ENCODE measurements at regions not wholly inside any gene's neighbourhood (a gene's known extent, or its start where the extent isn't known, plus 50 kb on each side); places are given as distances from the start of the nearest gene placed in this dataset.

- no TSS peak for BruUV-seq (replicated peaks)
- H3K4me2 ChIP-seq (ENCODE audit: low read length), result no peak overlapping the region
- TF ChIP-seq, protein P1, sequence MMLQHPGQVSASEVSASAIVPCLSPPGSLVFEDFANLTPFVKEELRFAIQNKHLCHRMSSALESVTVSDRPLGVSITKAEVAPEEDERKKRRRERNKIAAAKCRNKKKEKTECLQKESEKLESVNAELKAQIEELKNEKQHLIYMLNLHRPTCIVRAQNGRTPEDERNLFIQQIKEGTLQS (IDR thresholded peaks at IDR 0.05), result no peak
- TF ChIP-seq, protein P2, sequence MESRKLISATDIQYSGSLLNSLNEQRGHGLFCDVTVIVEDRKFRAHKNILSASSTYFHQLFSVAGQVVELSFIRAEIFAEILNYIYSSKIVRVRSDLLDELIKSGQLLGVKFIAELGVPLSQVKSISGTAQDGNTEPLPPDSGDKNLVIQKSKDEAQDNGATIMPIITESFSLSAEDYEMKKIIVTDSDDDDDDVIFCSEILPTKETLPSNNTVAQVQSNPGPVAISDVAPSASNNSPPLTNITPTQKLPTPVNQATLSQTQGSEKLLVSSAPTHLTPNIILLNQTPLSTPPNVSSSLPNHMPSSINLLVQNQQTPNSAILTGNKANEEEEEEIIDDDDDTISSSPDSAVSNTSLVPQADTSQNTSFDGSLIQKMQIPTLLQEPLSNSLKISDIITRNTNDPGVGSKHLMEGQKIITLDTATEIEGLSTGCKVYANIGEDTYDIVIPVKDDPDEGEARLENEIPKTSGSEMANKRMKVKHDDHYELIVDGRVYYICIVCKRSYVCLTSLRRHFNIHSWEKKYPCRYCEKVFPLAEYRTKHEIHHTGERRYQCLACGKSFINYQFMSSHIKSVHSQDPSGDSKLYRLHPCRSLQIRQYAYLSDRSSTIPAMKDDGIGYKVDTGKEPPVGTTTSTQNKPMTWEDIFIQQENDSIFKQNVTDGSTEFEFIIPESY (IDR thresholded peaks at IDR 0.05; ENCODE audit: extremely low read depth, insufficient replicate concordance, low read length), result no peak
- intact Hi-C loops (cut with micrococcal nuclease), result no loop called here
- H3K79me2 ChIP-seq (ENCODE audit: insufficient read depth, low read length), result no peaks in the 10 kb centered on the region
- no peaks in the 10 kb centered on the region for H3K9me2 ChIP-seq (ENCODE audit: insufficient read depth)
- no peak for DNase-seq (ENCODE audit: low read depth, low spot score)
- H3K27ac ChIP-seq (ENCODE audit: low read depth, low read length), result no peak overlapping the region
- H3K27me3 ChIP-seq (ENCODE audit: insufficient read depth, low read length), result peaks cover 25% of the 10 kb centered on the region
- ATAC-seq, result no peak
- H4K20me1 ChIP-seq (ENCODE audit: insufficient read depth), result no peaks in the 10 kb centered on the region
- CTCF ChIA-PET, result no interaction called here
- H3K4me1 ChIP-seq (ENCODE audit: control insufficient read depth in 1 of 2, insufficient read depth in 2 of 2, low read length in 2 of 2), result no peaks in the 10 kb centered on the region
- H3K4me3 ChIP-seq (replicated peaks in 1 of 2; ENCODE audit: low read depth in 1 of 2, low read length in 2 of 2), result no peak overlapping the region
- H3K9ac ChIP-seq (ENCODE audit: low read length), result no peak overlapping the region
- H2AFZ ChIP-seq (ENCODE audit: low read depth, low read length, poor library complexity, severe bottlenecking), result no peak overlapping the region
- POLR2A ChIA-PET, result no interaction called here
- no peaks in the 10 kb centered on the region for H3K9me3 ChIP-seq (ENCODE audit: control insufficient read depth in 1 of 2, insufficient read depth in 1 of 2, low read depth in 1 of 2, low read length in 2 of 2)
- no peaks in the 10 kb centered on the region for H3K36me3 ChIP-seq (ENCODE audit: control insufficient read depth in 1 of 2, insufficient read depth in 2 of 2, low read length in 2 of 2)
- RAD21 ChIA-PET (ENCODE audit: low non-redundant PET in 1 of 2, low total read pairs in 2 of 2, uncharacterized antibody in 2 of 2, unreplicated experiment in 2 of 2), result no interaction called here
Measured at GRCh38 chr9:87128844-87129493, 181.7 kb upstream of the GAS1 start.

GRCh38 chr9:87135074-87135473, 187.8 kb upstream of the GAS1 start:
- Histone ChIP-seq H3K27ac (ENCODE audit: low read depth, low read length) (no peak overlapping the region), H3K4me2 (ENCODE audit: low read length) (no peak overlapping the region), H3K9me2 (ENCODE audit: insufficient read depth) (no peaks in the 10 kb centered on the region), H3K4me3 (replicated peaks in 1 of 2; ENCODE audit: low read depth in 1 of 2, low read length in 2 of 2) (no peak overlapping the region), H3K4me1 (ENCODE audit: control insufficient read depth in 1 of 2, insufficient read depth in 2 of 2, low read length in 2 of 2) (no peaks in the 10 kb centered on the region), H3K9ac (ENCODE audit: low read length) (no peak overlapping the region), H3K36me3 (ENCODE audit: control insufficient read depth in 1 of 2, insufficient read depth in 2 of 2, low read length in 2 of 2) (no peaks in the 10 kb centered on the region), H2AFZ (ENCODE audit: low read depth, low read length, poor library complexity, severe bottlenecking) (no peak overlapping the region), H3K9me3 (ENCODE audit: control insufficient read depth in 1 of 2, insufficient read depth in 1 of 2, low read depth in 1 of 2, low read length in 2 of 2) (no peaks in the 10 kb centered on the region), H3K79me2 (ENCODE audit: insufficient read depth, low read length) (no peaks in the 10 kb centered on the region), H4K20me1 (ENCODE audit: insufficient read depth) (no peaks in the 10 kb centered on the region), H3K27me3 (ENCODE audit: insufficient read depth, low read length) (peaks cover 40% of the 10 kb centered on the region)
- DNase-seq (ENCODE audit: low read depth, low spot score) (no peak), ATAC-seq (no peak)
- ChIA-PET CTCF (no interaction called here), RAD21 (ENCODE audit: low non-redundant PET in 1 of 2, low total read pairs in 2 of 2, uncharacterized antibody in 2 of 2, unreplicated experiment in 2 of 2) (no interaction called here), POLR2A (no interaction called here)
- TF ChIP-seq FOSL1 (IDR thresholded peaks at IDR 0.05; ENCODE audit: low read depth) (no peak), SRF (IDR thresholded peaks at IDR 0.05; ENCODE audit: low read depth) (no peak)
- TF ChIP-seq, protein P3, sequence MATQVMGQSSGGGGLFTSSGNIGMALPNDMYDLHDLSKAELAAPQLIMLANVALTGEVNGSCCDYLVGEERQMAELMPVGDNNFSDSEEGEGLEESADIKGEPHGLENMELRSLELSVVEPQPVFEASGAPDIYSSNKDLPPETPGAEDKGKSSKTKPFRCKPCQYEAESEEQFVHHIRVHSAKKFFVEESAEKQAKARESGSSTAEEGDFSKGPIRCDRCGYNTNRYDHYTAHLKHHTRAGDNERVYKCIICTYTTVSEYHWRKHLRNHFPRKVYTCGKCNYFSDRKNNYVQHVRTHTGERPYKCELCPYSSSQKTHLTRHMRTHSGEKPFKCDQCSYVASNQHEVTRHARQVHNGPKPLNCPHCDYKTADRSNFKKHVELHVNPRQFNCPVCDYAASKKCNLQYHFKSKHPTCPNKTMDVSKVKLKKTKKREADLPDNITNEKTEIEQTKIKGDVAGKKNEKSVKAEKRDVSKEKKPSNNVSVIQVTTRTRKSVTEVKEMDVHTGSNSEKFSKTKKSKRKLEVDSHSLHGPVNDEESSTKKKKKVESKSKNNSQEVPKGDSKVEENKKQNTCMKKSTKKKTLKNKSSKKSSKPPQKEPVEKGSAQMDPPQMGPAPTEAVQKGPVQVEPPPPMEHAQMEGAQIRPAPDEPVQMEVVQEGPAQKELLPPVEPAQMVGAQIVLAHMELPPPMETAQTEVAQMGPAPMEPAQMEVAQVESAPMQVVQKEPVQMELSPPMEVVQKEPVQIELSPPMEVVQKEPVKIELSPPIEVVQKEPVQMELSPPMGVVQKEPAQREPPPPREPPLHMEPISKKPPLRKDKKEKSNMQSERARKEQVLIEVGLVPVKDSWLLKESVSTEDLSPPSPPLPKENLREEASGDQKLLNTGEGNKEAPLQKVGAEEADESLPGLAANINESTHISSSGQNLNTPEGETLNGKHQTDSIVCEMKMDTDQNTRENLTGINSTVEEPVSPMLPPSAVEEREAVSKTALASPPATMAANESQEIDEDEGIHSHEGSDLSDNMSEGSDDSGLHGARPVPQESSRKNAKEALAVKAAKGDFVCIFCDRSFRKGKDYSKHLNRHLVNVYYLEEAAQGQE (IDR thresholded peaks at IDR 0.05; ENCODE audit: low read depth), result no peak
- BruUV-seq (replicated peaks), result no TSS peak
- intact Hi-C loops (cut with micrococcal nuclease), result no loop called here

Data from HCT116 (cell line).